ENCODE measurements at regions not wholly inside any gene's neighbourhood (a gene's known extent, or its start where the extent isn't known, plus 50 kb on each side); places are given as distances from the start of the nearest gene placed in this dataset.

GRCh38 chr13:76645632-76646031, 240.6 kb downstream of the KCTD12 start:
- no peak for TF ChIP-seq POLR2A (IDR thresholded peaks at IDR 0.05)
- no peak for TF ChIP-seq EP300 (IDR thresholded peaks at IDR 0.05)
- no peak for TF ChIP-seq POLR2AphosphoS5 (IDR thresholded peaks at IDR 0.05)
- TF ChIP-seq, protein P1, sequence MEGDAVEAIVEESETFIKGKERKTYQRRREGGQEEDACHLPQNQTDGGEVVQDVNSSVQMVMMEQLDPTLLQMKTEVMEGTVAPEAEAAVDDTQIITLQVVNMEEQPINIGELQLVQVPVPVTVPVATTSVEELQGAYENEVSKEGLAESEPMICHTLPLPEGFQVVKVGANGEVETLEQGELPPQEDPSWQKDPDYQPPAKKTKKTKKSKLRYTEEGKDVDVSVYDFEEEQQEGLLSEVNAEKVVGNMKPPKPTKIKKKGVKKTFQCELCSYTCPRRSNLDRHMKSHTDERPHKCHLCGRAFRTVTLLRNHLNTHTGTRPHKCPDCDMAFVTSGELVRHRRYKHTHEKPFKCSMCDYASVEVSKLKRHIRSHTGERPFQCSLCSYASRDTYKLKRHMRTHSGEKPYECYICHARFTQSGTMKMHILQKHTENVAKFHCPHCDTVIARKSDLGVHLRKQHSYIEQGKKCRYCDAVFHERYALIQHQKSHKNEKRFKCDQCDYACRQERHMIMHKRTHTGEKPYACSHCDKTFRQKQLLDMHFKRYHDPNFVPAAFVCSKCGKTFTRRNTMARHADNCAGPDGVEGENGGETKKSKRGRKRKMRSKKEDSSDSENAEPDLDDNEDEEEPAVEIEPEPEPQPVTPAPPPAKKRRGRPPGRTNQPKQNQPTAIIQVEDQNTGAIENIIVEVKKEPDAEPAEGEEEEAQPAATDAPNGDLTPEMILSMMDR (IDR thresholded peaks at IDR 0.05): no peak
- Histone ChIP-seq H3K27ac (no peak overlapping the region), H3K4me3 (no peak overlapping the region), H3K9me3 (no peaks in the 10 kb centered on the region), H3K36me3 (no peaks in the 10 kb centered on the region), H3K27me3 (no peaks in the 10 kb centered on the region), H3K4me1 (no peaks in the 10 kb centered on the region)
- DNase-seq (no peak), ATAC-seq (ENCODE audit: low FRiP score in 2 of 2) (no peak)
- whole genome bisulfite sequencing, 2 donors: 92 to 93% methylated on average over 2 of the region's 2 CpGs

DNA sequence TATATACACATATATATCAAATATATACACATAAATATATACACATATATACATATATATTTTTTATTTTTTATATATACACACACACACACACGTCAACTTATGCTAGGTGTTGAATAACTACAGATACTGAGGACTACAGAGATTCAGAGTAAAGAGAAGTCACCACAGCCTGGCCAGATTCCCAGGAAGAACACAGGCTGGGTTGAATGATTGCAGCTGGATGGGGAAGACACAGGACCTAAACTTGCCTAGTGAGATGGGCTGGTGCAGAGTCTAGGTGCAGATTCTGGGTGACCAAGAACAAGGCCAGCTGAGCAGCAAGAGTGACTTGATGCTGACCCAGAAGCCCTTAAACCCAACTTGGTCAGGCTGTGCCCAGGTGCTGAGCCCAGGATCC, 241.3 kb downstream of the KCTD12 start:
- DNase-seq (no peak), ATAC-seq (ENCODE audit: low FRiP score in 2 of 2) (no peak)
- Histone ChIP-seq H3K4me1 (no peaks in the 10 kb centered on the region), H3K36me3 (no peaks in the 10 kb centered on the region), H3K27me3 (no peaks in the 10 kb centered on the region), H3K9me3 (no peaks in the 10 kb centered on the region), H3K4me3 (no peak overlapping the region), H3K27ac (no peak overlapping the region)
- 0% methylated on average over 1 of the region's 1 CpG for WGBS, 2 donors
- TF ChIP-seq, protein P1 (IDR thresholded peaks at IDR 0.05): no peak

GRCh38 chr13:76643596-76643995, 242.6 kb downstream of the KCTD12 start:
- Histone ChIP-seq H3K9me3 (no peaks in the 10 kb centered on the region), H3K4me1 (no peaks in the 10 kb centered on the region), H3K36me3 (no peaks in the 10 kb centered on the region), H3K27ac (no peak overlapping the region), H3K4me3 (no peak overlapping the region), H3K27me3 (no peaks in the 10 kb centered on the region)
- TF ChIP-seq POLR2AphosphoS5 (IDR thresholded peaks at IDR 0.05) (no peak), EP300 (IDR thresholded peaks at IDR 0.05) (no peak), POLR2A (IDR thresholded peaks at IDR 0.05) (no peak)
- TF ChIP-seq, protein P1 (IDR thresholded peaks at IDR 0.05): no peak
- WGBS, 2 donors: 75 to 82% methylated on average over 4 of the region's 4 CpGs
- DNase-seq (no peak), ATAC-seq (ENCODE audit: low FRiP score in 2 of 2) (no peak)

DNA sequence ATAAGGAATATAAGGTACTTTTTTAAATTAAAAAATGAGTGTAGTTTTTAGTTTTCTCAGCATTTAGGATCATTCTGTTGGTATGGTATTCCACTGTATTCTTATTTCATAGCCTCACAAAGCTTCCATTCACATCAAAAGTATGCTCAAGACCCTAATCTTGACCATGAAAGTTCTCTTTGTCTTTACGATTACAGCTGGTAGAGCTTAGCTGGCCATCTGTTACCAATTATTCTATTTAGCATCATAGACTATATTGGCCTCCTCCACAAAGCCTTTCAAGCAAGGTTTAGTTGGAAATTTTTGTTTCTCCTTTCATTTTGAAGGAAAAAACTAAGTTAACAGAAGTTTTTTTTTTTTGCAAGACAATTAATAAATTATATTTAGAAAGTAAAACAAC, 245.1 kb downstream of the KCTD12 start:
- no peak for TF ChIP-seq POLR2AphosphoS5 (IDR thresholded peaks at IDR 0.05)
- no peak for TF ChIP-seq POLR2A (IDR thresholded peaks at IDR 0.05)
- TF ChIP-seq EP300 (IDR thresholded peaks at IDR 0.05): no peak
- TF ChIP-seq, protein P1 (IDR thresholded peaks at IDR 0.05): no peak
- Histone ChIP-seq H3K9me3 (no peaks in the 10 kb centered on the region), H3K4me1 (peaks cover 0 to 3% (median 0%) of the 10 kb centered on the region in 4 donors), H3K27ac (no peak overlapping the region), H3K4me3 (no peak overlapping the region), H3K36me3 (no peaks in the 10 kb centered on the region), H3K27me3 (no peaks in the 10 kb centered on the region)
- ATAC-seq (ENCODE audit: low FRiP score in 2 of 2) (no peak), DNase-seq (no peak)
- 88 to 90% methylated on average over 1 of the region's 1 CpG for WGBS, 2 donors

GRCh38 chr13:76638882-76639281, 247.3 kb downstream of the KCTD12 start:
- Histone ChIP-seq H3K36me3 (no peaks in the 10 kb centered on the region), H3K27ac (no peak overlapping the region), H3K4me1 (peaks cover 0 to 3% (median 0%) of the 10 kb centered on the region in 4 donors), H3K9me3 (no peaks in the 10 kb centered on the region), H3K27me3 (no peaks in the 10 kb centered on the region), H3K4me3 (no peak overlapping the region)
- TF ChIP-seq EP300 (IDR thresholded peaks at IDR 0.05) (no peak), POLR2A (IDR thresholded peaks at IDR 0.05) (no peak), POLR2AphosphoS5 (IDR thresholded peaks at IDR 0.05) (no peak)
- TF ChIP-seq, protein P1 (IDR thresholded peaks at IDR 0.05): no peak
- ATAC-seq (ENCODE audit: low FRiP score in 2 of 2) (no peak), DNase-seq (no peak)
- WGBS, 2 donors: 62 to 63% methylated on average over 3 of the region's 3 CpGs

All from upper lobe of left lung (tissue), 6 donors.